HEK293 (cell line): ENCODE measurements at regions not wholly inside any gene's neighbourhood (a gene's known extent, or its start where the extent isn't known, plus 50 kb on each side); places are given as distances from the start of the nearest gene placed in this dataset.

ENCODE experiments used
- CTCF ChIA-PET: fragments of 350-600 bp; formaldehyde crosslinking; extraction: SDS; loops from one replicate; lab custom pipeline; 2021; ENCODE audit warnings: antibody characterized with exemption; lab: Yijun Ruan, JAX
- POLR2A ChIA-PET: fragments of 300-600 bp; formaldehyde crosslinking; extraction: SDS; loops from one replicate; lab custom pipeline; 2020; ENCODE audit warnings: antibody characterized with exemption, inconsistent platforms; lab: Yijun Ruan, JAX
- H3K27ac ChIP-seq: fragments of 200-500 bp; sonication (Bioruptor generic); 2 replicates; pipeline ENCODE4 v1.5.1; 2014; ENCODE audit warnings: low read depth, low read length, control low read depth, inconsistent platforms; ENCODE audit errors: extremely low read depth
- H3K36me3 ChIP-seq, 2 experiments: fragments of 200-500 bp in 1 of 2; sonication (Bioruptor generic) in 1 of 2; 1 replicate in 1 of 2; 2 replicates in 1 of 2; pipeline ENCODE4 v1.5.1; 2014 to 2017; ENCODE audit warnings: inconsistent platforms in 2 of 2, low read length in 2 of 2; ENCODE audit not compliant: control insufficient read depth in 2 of 2, insufficient read depth in 1 of 2
- H3K4me1 ChIP-seq: fragments of 200-500 bp; sonication (Bioruptor generic); 2 replicates; pipeline ENCODE4 v1.5.1; 2014; ENCODE audit warnings: mild to moderate bottlenecking, low read length, inconsistent platforms; ENCODE audit not compliant: control insufficient read depth, insufficient read depth
- H3K4me3 ChIP-seq: 2 replicates; pipeline ENCODE4 v1.5.1; 2011; ENCODE audit warnings: low read depth, mild to moderate bottlenecking, control low read depth, low read length, moderate library complexity
- H3K9me3 ChIP-seq: fragments of 200-500 bp; sonication (Bioruptor generic); 2 replicates; pipeline ENCODE4 v1.5.1; 2014; ENCODE audit warnings: low read depth, low read length, inconsistent platforms; ENCODE audit not compliant: control insufficient read depth, insufficient read depth
- BCL11A ChIP-seq: fragments of 450-650 bp; formaldehyde crosslinking; IDR thresholded peaks from 2 replicates; pipeline ENCODE4 v1.5.1; 2016; ENCODE audit warnings: low read depth, missing biosample characterization, missing genetic modification characterization
- MYNN ChIP-seq: fragments of 450-650 bp; formaldehyde crosslinking; IDR thresholded peaks from 2 replicates; pipeline ENCODE4 v1.5.1; 2016; ENCODE audit warnings: missing biosample characterization, missing genetic modification characterization, borderline replicate concordance
- OSR2 ChIP-seq: fragments of 450-650 bp; formaldehyde crosslinking; IDR thresholded peaks from 2 replicates; pipeline ENCODE4 v1.5.1; 2016; ENCODE audit warnings: missing biosample characterization, missing genetic modification characterization
- PRDM4 ChIP-seq: fragments of 450-650 bp; formaldehyde crosslinking; IDR thresholded peaks from 2 replicates; pipeline ENCODE4 v1.5.1; 2017; ENCODE audit warnings: missing biosample characterization, missing genetic modification characterization
- ZNF146 ChIP-seq: fragments of 450-650 bp; formaldehyde crosslinking; IDR thresholded peaks from 2 replicates; pipeline ENCODE4 v1.5.1; 2016; ENCODE audit warnings: missing biosample characterization, missing genetic modification characterization
- ZNF16 ChIP-seq: fragments of 450-650 bp; formaldehyde crosslinking; IDR thresholded peaks from 2 replicates; pipeline ENCODE4 v1.5.1; 2016; ENCODE audit warnings: low read depth, missing biosample characterization, missing genetic modification characterization
- ZNF335 ChIP-seq: fragments of 450-650 bp; formaldehyde crosslinking; conservative IDR thresholded peaks from 2 replicates; pipeline ENCODE4 v1.5.1; 2016; ENCODE audit warnings: missing biosample characterization, missing genetic modification characterization
- ZNF391 ChIP-seq: fragments of 450-650 bp; formaldehyde crosslinking; IDR thresholded peaks from 2 replicates; pipeline ENCODE4 v1.5.1; 2016; ENCODE audit warnings: low read depth, missing biosample characterization, missing genetic modification characterization, borderline replicate concordance
- ZNF394 ChIP-seq: fragments of 450-650 bp; formaldehyde crosslinking; IDR thresholded peaks from 2 replicates; pipeline ENCODE4 v1.5.1; 2016; ENCODE audit warnings: missing biosample characterization, missing genetic modification characterization, mild to moderate bottlenecking, moderate library complexity, borderline replicate concordance
- ZNF449 ChIP-seq: fragments of 450-650 bp; formaldehyde crosslinking; IDR thresholded peaks from 2 replicates; pipeline ENCODE4 v1.5.1; 2017; ENCODE audit warnings: missing biosample characterization, mild to moderate bottlenecking, missing genetic modification characterization, moderate library complexity
- ZNF514 ChIP-seq: fragments of 450-650 bp; formaldehyde crosslinking; IDR thresholded peaks from 2 replicates; pipeline ENCODE4 v1.5.1; 2016; ENCODE audit warnings: missing biosample characterization, missing genetic modification characterization
- ZNF555 ChIP-seq: fragments of 450-650 bp; formaldehyde crosslinking; conservative IDR thresholded peaks from 2 replicates; pipeline ENCODE4 v1.5.1; 2017; ENCODE audit warnings: missing biosample characterization, mild to moderate bottlenecking, missing genetic modification characterization, inconsistent platforms
- ZNF600 ChIP-seq: fragments of 450-650 bp; formaldehyde crosslinking; IDR thresholded peaks from 2 replicates; pipeline ENCODE4 v1.5.1; 2016; ENCODE audit warnings: missing biosample characterization, missing genetic modification characterization
- ZNF621 ChIP-seq: fragments of 450-650 bp; formaldehyde crosslinking; IDR thresholded peaks from 2 replicates; pipeline ENCODE4 v1.5.1; 2017; ENCODE audit warnings: missing biosample characterization, missing genetic modification characterization
- ZNF654 ChIP-seq: fragments of 450-650 bp; formaldehyde crosslinking; IDR thresholded peaks from 2 replicates; pipeline ENCODE4 v1.5.1; 2016; ENCODE audit warnings: low read depth, missing biosample characterization, missing genetic modification characterization
- ZNF658 ChIP-seq: fragments of 450-650 bp; formaldehyde crosslinking; IDR thresholded peaks from 2 replicates; pipeline ENCODE4; 2016; ENCODE audit warnings: missing biosample characterization, missing genetic modification characterization
- ZNF792 ChIP-seq: fragments of 450-650 bp; formaldehyde crosslinking; IDR thresholded peaks from 2 replicates; pipeline ENCODE4 v1.5.1; 2016; ENCODE audit warnings: missing biosample characterization, missing genetic modification characterization

- H3K27ac ChIP-seq: no peak overlapping the region
- H3K9me3 ChIP-seq: no peaks in the 10 kb centered on the region
- H3K4me1 ChIP-seq: peaks cover 5% of the 10 kb centered on the region; the same call in 1 of the 2 replicates
- CTCF ChIA-PET: interaction anchor here (0.7 to 3.1 kb wide), 4 partner anchors 10 to 35 kb away, joined by 3 to 16 read pairs (median 5); no protein-coding TSS in a partner anchor
- POLR2A ChIA-PET: interaction anchor here (0.8 kb wide), 1 partner anchor 10 kb away, joined by 3 read pairs; no protein-coding TSS in a partner anchor
- TF ChIP-seq ZNF555 (tag by site-specific recombination) (no peak), ZNF658 (no peak), ZNF449 (tag by site-specific recombination) (no peak), ZNF335 (tag by site-specific recombination) (no peak), PRDM4 (tag by site-specific recombination) (no peak), ZNF792 (tag by site-specific recombination) (no peak), ZNF391 (tag by site-specific recombination) (no peak), BCL11A (tag by site-specific recombination) (no peak), ZNF146 (no peak), ZNF394 (no peak), ZNF600 (no peak), ZNF514 (no peak)
- H3K4me3 ChIP-seq: no peak overlapping the region
- H3K36me3 ChIP-seq: no peaks in the 10 kb centered on the region
These were observed 83.3 kb upstream of the SIRPA start for GRCh38 chr20:1811621-1812498.

- H3K4me1 ChIP-seq: peaks cover 3% of the 10 kb centered on the region; the same call in 1 of the 2 replicates
- H3K4me3 ChIP-seq: no peak overlapping the region
- no peaks in the 10 kb centered on the region for H3K9me3 ChIP-seq
- ChIA-PET CTCF (interaction anchor here (0.9 to 3.1 kb wide), 3 partner anchors 9 to 13 kb away, joined by 4 to 16 read pairs (median 5); no protein-coding TSS in a partner anchor), POLR2A (interaction anchor here (1.1 kb wide), 1 partner anchor 9 kb away, joined by 3 read pairs; no protein-coding TSS in a partner anchor)
- H3K27ac ChIP-seq: no peak overlapping the region
- TF ChIP-seq ZNF654: no peak
- no peak for TF ChIP-seq ZNF391 (tag by site-specific recombination)
- no peak for TF ChIP-seq OSR2 (tag by site-specific recombination)
- no peak for TF ChIP-seq ZNF621 (tag by site-specific recombination)
- no peak for TF ChIP-seq ZNF16 (tag by site-specific recombination)
- no peak for TF ChIP-seq MYNN (tag by site-specific recombination)
- H3K36me3 ChIP-seq: no peaks in the 10 kb centered on the region
These were observed 84.1 kb upstream of the SIRPA start for GRCh38 chr20:1810926-1811620.
